ENCODE measurements at regions not wholly inside any gene's neighbourhood (a gene's known extent, or its start where the extent isn't known, plus 50 kb on each side); places are given as distances from the start of the nearest gene placed in this dataset.
A peak's percentile ranks its signal among the peaks of the same experiment; 100 is the strongest.

- no peak overlapping the region for H3K27ac Mint-ChIP-seq
- H3K4me1 Mint-ChIP-seq: peaks cover 6% of the 10 kb centered on the region
- no peaks in the 10 kb centered on the region for H3K36me3 Mint-ChIP-seq
- TF ChIP-seq, protein P1, sequence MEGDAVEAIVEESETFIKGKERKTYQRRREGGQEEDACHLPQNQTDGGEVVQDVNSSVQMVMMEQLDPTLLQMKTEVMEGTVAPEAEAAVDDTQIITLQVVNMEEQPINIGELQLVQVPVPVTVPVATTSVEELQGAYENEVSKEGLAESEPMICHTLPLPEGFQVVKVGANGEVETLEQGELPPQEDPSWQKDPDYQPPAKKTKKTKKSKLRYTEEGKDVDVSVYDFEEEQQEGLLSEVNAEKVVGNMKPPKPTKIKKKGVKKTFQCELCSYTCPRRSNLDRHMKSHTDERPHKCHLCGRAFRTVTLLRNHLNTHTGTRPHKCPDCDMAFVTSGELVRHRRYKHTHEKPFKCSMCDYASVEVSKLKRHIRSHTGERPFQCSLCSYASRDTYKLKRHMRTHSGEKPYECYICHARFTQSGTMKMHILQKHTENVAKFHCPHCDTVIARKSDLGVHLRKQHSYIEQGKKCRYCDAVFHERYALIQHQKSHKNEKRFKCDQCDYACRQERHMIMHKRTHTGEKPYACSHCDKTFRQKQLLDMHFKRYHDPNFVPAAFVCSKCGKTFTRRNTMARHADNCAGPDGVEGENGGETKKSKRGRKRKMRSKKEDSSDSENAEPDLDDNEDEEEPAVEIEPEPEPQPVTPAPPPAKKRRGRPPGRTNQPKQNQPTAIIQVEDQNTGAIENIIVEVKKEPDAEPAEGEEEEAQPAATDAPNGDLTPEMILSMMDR (IDR thresholded peaks at IDR 0.05; ENCODE audit: unreplicated experiment): no peak
- H3K4me3 Mint-ChIP-seq: no peak overlapping the region
- no peaks in the 10 kb centered on the region for H3K9me3 Mint-ChIP-seq
- peak in 1 of 2 experiments; percentile 7 for DNase-seq (ENCODE audit: low spot score in 2 of 2, unreplicated experiment in 2 of 2)
- peaks cover 17% of the 10 kb centered on the region for H3K27me3 Mint-ChIP-seq (ENCODE audit: low read depth)
These were observed 145.6 kb upstream of the TNR start for GRCh38 chr1:175888996-175889395.

DNA sequence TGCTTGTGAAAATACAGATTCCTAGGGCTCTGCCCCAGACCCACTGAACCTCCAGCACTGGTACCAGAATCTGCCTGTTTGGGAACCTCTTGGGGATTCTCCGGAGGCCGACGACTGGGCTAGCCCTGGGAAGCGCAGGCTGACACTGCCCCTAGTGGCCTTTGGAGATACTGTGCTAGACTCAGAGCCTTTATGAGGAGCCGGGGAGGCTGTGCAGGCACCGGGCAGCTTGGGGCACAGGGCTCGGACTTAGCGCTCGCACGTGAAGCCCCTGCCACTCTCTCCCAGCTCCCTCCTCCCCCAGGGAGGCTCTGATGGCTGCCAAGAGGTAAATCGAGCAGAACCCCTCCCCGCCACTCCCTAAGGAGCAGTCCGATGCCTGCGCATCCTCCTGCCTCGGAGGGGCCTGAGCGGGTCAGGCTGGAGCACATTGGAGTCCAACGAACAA, 144.6 kb upstream of the TNR start:
- no peaks in the 10 kb centered on the region for H3K9me3 Mint-ChIP-seq
- TF ChIP-seq, protein P1 (IDR thresholded peaks at IDR 0.05; ENCODE audit: unreplicated experiment): peak; percentile 79
- DNase-seq (ENCODE audit: low spot score in 2 of 2, unreplicated experiment in 2 of 2): peak in 1 of 2 experiments; percentile 71
- no peak overlapping the region for H3K27ac Mint-ChIP-seq
- H3K4me1 Mint-ChIP-seq: peaks cover 6% of the 10 kb centered on the region
- no peak overlapping the region for H3K4me3 Mint-ChIP-seq
- no peaks in the 10 kb centered on the region for H3K36me3 Mint-ChIP-seq
- H3K27me3 Mint-ChIP-seq (ENCODE audit: low read depth): peaks cover 21% of the 10 kb centered on the region

GRCh38 chr1:175887521-175887920, 144.1 kb upstream of the TNR start:
- TF ChIP-seq, protein P1 (IDR thresholded peaks at IDR 0.05; ENCODE audit: unreplicated experiment): no peak
- Mint-ChIP-seq H3K36me3 (no peaks in the 10 kb centered on the region), H3K9me3 (no peaks in the 10 kb centered on the region), H3K4me1 (peaks cover 6% of the 10 kb centered on the region), H3K27ac (no peak overlapping the region), H3K27me3 (ENCODE audit: low read depth) (peaks cover 21% of the 10 kb centered on the region), H3K4me3 (no peak overlapping the region)
- no peak for DNase-seq (ENCODE audit: low spot score in 2 of 2, unreplicated experiment in 2 of 2)

- H3K9me3 Mint-ChIP-seq: no peaks in the 10 kb centered on the region
- no peak for DNase-seq (ENCODE audit: low spot score in 2 of 2, unreplicated experiment in 2 of 2)
- H3K36me3 Mint-ChIP-seq: no peaks in the 10 kb centered on the region
- no peak overlapping the region for H3K27ac Mint-ChIP-seq
- H3K4me1 Mint-ChIP-seq: peaks cover 17% of the 10 kb centered on the region
- peaks cover 21% of the 10 kb centered on the region for H3K27me3 Mint-ChIP-seq (ENCODE audit: low read depth)
- H3K4me3 Mint-ChIP-seq: no peak overlapping the region
- TF ChIP-seq, protein P1 (IDR thresholded peaks at IDR 0.05; ENCODE audit: unreplicated experiment): no peak
These were observed 141.9 kb upstream of the TNR start for GRCh38 chr1:175885326-175885725.

GRCh38 chr1:175884369-175884768, 141.0 kb upstream of the TNR start:
- TF ChIP-seq, protein P1 (IDR thresholded peaks at IDR 0.05; ENCODE audit: unreplicated experiment): no peak
- peaks cover 17% of the 10 kb centered on the region for H3K4me1 Mint-ChIP-seq
- H3K27ac Mint-ChIP-seq: no peak overlapping the region
- H3K36me3 Mint-ChIP-seq: no peaks in the 10 kb centered on the region
- H3K4me3 Mint-ChIP-seq: no peak overlapping the region
- no peak for DNase-seq (ENCODE audit: low spot score in 2 of 2, unreplicated experiment in 2 of 2)
- no peaks in the 10 kb centered on the region for H3K9me3 Mint-ChIP-seq
- peaks cover 23% of the 10 kb centered on the region for H3K27me3 Mint-ChIP-seq (ENCODE audit: low read depth)

- peaks cover 17% of the 10 kb centered on the region for H3K4me1 Mint-ChIP-seq
- no peaks in the 10 kb centered on the region for H3K9me3 Mint-ChIP-seq
- no peak for DNase-seq (ENCODE audit: low spot score in 2 of 2, unreplicated experiment in 2 of 2)
- TF ChIP-seq, protein P1 (IDR thresholded peaks at IDR 0.05; ENCODE audit: unreplicated experiment): no peak
- peaks cover 10% of the 10 kb centered on the region for H3K27me3 Mint-ChIP-seq (ENCODE audit: low read depth)
- H3K36me3 Mint-ChIP-seq: no peaks in the 10 kb centered on the region
- H3K27ac Mint-ChIP-seq: no peak overlapping the region
- no peak overlapping the region for H3K4me3 Mint-ChIP-seq
These were observed 138.8 kb upstream of the TNR start for GRCh38 chr1:175882192-175882591.

Measured in mesothelial cell of epicardium (in vitro differentiated cells).